OCI-LY7 (cell line): ENCODE measurements at regions not wholly inside any gene's neighbourhood (a gene's known extent, or its start where the extent isn't known, plus 50 kb on each side); places are given as distances from the start of the nearest gene placed in this dataset.
A peak's percentile ranks its signal among the peaks of the same experiment; 100 is the strongest.

Experiments
- BruUV-seq: library from RNA; stranded (reverse); fragments of 400-500 nt; replicated peaks from 2 replicates; lab custom pipeline; 2021; lab: Mats Ljungman, UMichigan
- CTCF ChIA-PET: fragments of 300-600 bp; sonication (Branson Sonifier 250); formaldehyde crosslinking; loops from one replicate; lab custom pipeline; 2022; ENCODE audit warnings: antibody characterized with exemption; ENCODE audit not compliant: unreplicated experiment; lab: Charles Lee
- POLR2A ChIA-PET: fragments of 300-600 bp; sonication (Branson Sonifier 250); formaldehyde crosslinking; loops from one replicate; lab custom pipeline; 2022; ENCODE audit warnings: antibody characterized with exemption; lab: Charles Lee
- DNase-seq: peaks from one replicate; pipeline ENCODE4 v3.0.0-alpha.2; 2015; ENCODE audit warnings: low spot score
- H2AFZ ChIP-seq: fragments of 200-600 bp; sonication (generic), shearing (Covaris generic); 2 replicates; pipeline ENCODE4 v1.6.1; 2014; ENCODE audit warnings: mild to moderate bottlenecking, antibody characterized with exemption, low read length, moderate library complexity
- H3K27ac ChIP-seq: fragments of 200-600 bp; sonication (generic); 2 replicates; pipeline ENCODE4 v1.5.1; 2014; ENCODE audit warnings: mixed run types, low read depth, mild to moderate bottlenecking, moderate library complexity, low read length, inconsistent platforms; ENCODE audit not compliant: poor library complexity, severe bottlenecking
- H3K36me3 ChIP-seq: fragments of 200-600 bp; sonication (generic); 2 replicates; pipeline ENCODE4 v1.6.1; 2014; ENCODE audit warnings: mild to moderate bottlenecking, antibody characterized with exemption, low read length, moderate library complexity, mixed read lengths; ENCODE audit not compliant: insufficient read depth
- H3K4me1 ChIP-seq: fragments of 200-600 bp; sonication (generic); 2 replicates; pipeline ENCODE4 v1.5.1; 2014; ENCODE audit warnings: mild to moderate bottlenecking, low read length; ENCODE audit not compliant: insufficient read depth, poor library complexity, severe bottlenecking
- H3K4me2 ChIP-seq: fragments of 200-600 bp; sonication (generic); 2 replicates; pipeline ENCODE4 v1.6.1; 2014; ENCODE audit warnings: mild to moderate bottlenecking, low read length
- H3K4me3 ChIP-seq: fragments of 200-600 bp; sonication (generic); 2 replicates; pipeline ENCODE4 v1.5.1; 2014; ENCODE audit warnings: mild to moderate bottlenecking, low read depth, low read length; ENCODE audit not compliant: poor library complexity, severe bottlenecking
- H3K79me2 ChIP-seq: fragments of 200-600 bp; sonication (generic); 2 replicates; pipeline ENCODE4 v1.6.1; 2016; ENCODE audit warnings: low read depth, mild to moderate bottlenecking, low read length, moderate library complexity, mixed read lengths; ENCODE audit not compliant: insufficient read depth
- H3K9me2 ChIP-seq: fragments of 200-600 bp; sonication (generic); 2 replicates; pipeline ENCODE4 v1.6.1; 2016; ENCODE audit warnings: mild to moderate bottlenecking, low read length, mixed read lengths; ENCODE audit not compliant: insufficient read depth
- H3K9me3 ChIP-seq: fragments of 200-600 bp; sonication (generic); 2 replicates; pipeline ENCODE4 v1.6.1; 2014; ENCODE audit warnings: mild to moderate bottlenecking, mixed run types, low read length, mixed read lengths
- H4K20me1 ChIP-seq: fragments of 200-600 bp; sonication (generic); 2 replicates; pipeline ENCODE4 v1.6.1; 2014; ENCODE audit warnings: mild to moderate bottlenecking, antibody characterized with exemption, low read length, moderate library complexity, mixed read lengths; ENCODE audit not compliant: insufficient read depth
- CTCF ChIP-seq: fragments of 200-600 bp; sonication (generic); conservative IDR thresholded peaks from 2 replicates; pipeline ENCODE4 v1.5.1; 2014; ENCODE audit warnings: mild to moderate bottlenecking, antibody characterized with exemption, low read length, moderate library complexity, mixed read lengths
- EZH2phosphoT487 ChIP-seq: fragments of 200-600 bp; sonication (generic); IDR thresholded peaks from 2 replicates; pipeline ENCODE4 v1.6.1; 2018; ENCODE audit warnings: low read depth, borderline replicate concordance, mild to moderate bottlenecking, mixed run types, antibody characterized with exemption, low read length, moderate library complexity, mixed read lengths
- intact Hi-C: fragments of 100-400 bp; cut with micrococcal nuclease; formaldehyde crosslinking; loops from one replicate; pipeline ENCODE4 v1.10.0; 2022; ENCODE audit not compliant: unreplicated experiment

DNA sequence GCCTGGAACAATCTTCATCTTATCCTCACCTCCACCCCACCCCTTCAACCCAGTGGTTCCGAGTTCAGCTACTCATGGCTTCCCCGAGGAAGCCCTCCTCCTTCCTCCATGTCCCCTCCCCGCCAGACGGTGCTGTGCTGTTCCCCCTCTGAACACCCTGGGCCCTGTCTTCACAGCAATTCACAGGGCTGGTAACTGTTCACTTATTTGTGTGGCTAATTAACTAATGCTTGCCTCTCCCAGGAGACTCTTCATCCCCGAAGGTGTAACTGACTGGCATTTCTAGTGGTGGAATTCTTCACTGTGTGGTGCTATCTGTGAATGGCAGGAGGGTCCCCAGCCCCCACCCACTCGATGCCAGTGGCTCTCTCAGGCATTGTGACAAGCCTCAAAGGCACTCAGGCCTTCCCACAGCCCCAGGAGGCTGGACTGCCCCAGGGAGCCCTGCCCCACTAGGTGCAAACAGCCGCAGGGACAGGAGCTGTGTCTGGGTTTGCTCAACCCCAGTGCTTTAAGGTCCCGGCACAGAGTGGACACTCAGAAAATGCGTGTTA, 133.7 kb upstream of the ID2 start:
- Histone ChIP-seq H3K4me3 (peak overlapping the region; percentile 6), H4K20me1 (no peaks in the 10 kb centered on the region), H3K9me3 (no peaks in the 10 kb centered on the region), H3K9me2 (no peaks in the 10 kb centered on the region), H3K4me1 (peaks cover 100% of the 10 kb centered on the region), H3K36me3 (peaks cover 18% of the 10 kb centered on the region; the same call in 1 of the 2 replicates), H3K79me2 (peaks cover 22% of the 10 kb centered on the region; the same call in 1 of the 2 replicates), H3K27ac (peak overlapping the region; percentile 98), H3K4me2 (peak overlapping the region; percentile 85), H2AFZ (no peak overlapping the region)
- ChIA-PET POLR2A (interaction anchor here (0.6 to 9.8 kb wide), 10 partner anchors 10 to 236 kb away, joined by 3 to 168 read pairs (median 4); partner anchors contain the start of gene ID2), CTCF (interaction anchor here (0.6 to 1.4 kb wide), 7 partner anchors 10 to 310 kb away, joined by 3 to 4 read pairs (median 3); no protein-coding TSS in a partner anchor)
- no peak for TF ChIP-seq CTCF
- BruUV-seq: no TSS peak
- intact Hi-C loops: loop anchor here (5.0 kb wide), 1 partner anchor 1346 kb away; no protein-coding TSS in a partner anchor
- no peak for DNase-seq

GRCh38 chr2:8548619-8549150, 133.2 kb upstream of the ID2 start:
- intact Hi-C loops: loop anchor here (5.0 kb wide), 1 partner anchor 1346 kb away; no protein-coding TSS in a partner anchor
- H3K4me2 ChIP-seq: peak overlapping the region; percentile 85
- H3K36me3 ChIP-seq: peaks cover 18% of the 10 kb centered on the region; the same call in 1 of the 2 replicates
- BruUV-seq: no TSS peak
- peaks cover 100% of the 10 kb centered on the region for H3K4me1 ChIP-seq
- no peak overlapping the region for H2AFZ ChIP-seq
- TF ChIP-seq EZH2phosphoT487 (no peak), CTCF (peak; percentile 49)
- no peaks in the 10 kb centered on the region for H3K9me2 ChIP-seq
- H3K4me3 ChIP-seq: peak overlapping the region; percentile 6
- CTCF ChIA-PET: interaction anchor here (0.7 to 1.4 kb wide), 6 partner anchors 9 to 79 kb away, joined by 3 to 4 read pairs (median 3); no protein-coding TSS in a partner anchor
- no peaks in the 10 kb centered on the region for H3K9me3 ChIP-seq
- no peaks in the 10 kb centered on the region for H4K20me1 ChIP-seq
- H3K79me2 ChIP-seq: peaks cover 28% of the 10 kb centered on the region; the same call in 1 of the 2 replicates
- peak; percentile 54 for DNase-seq
- POLR2A ChIA-PET: interaction anchor here (0.6 to 9.8 kb wide), 12 partner anchors 11 to 257 kb away, joined by 3 to 168 read pairs (median 4); partner anchors contain the start of gene ID2
- H3K27ac ChIP-seq: peak overlapping the region; percentile 98
